ENCODE measurements at regions not wholly inside any gene's neighbourhood (a gene's known extent, or its start where the extent isn't known, plus 50 kb on each side); places are given as distances from the start of the nearest gene placed in this dataset.
A peak's percentile ranks its signal among the peaks of the same experiment; 100 is the strongest.
"Not testable (repeated sequence)": the region's sequence is repeated elsewhere in the genome, so short reads cannot be mapped to it uniquely, and the experiment has no call there.

DNA sequence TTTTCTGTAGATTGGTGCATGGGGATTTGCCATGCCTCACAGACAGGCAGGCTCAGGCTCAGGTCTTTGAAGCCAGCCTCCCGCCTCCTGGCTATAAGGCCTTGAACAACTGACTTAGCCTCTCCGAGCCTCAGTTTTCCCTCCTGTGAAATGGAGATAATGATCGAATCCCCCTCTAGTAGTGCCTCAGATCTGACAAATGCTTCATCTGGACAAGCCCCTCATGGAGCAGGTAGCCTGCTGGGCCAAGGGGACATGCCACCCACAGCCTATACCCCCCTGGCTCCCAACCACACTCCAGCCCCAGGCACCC lies 68.1 kb upstream of the LCTL start:
- ATAC-seq (no peak), DNase-seq (no peak)
- intact Hi-C loops (cut with DNase I), result no loop called here

- DNase-seq (no peak), ATAC-seq (no peak)
- intact Hi-C loops (cut with DNase I), result no loop called here
Measured at GRCh38 chr15:66634540-66634939, 67.5 kb upstream of the SMAD6 start.

DNA sequence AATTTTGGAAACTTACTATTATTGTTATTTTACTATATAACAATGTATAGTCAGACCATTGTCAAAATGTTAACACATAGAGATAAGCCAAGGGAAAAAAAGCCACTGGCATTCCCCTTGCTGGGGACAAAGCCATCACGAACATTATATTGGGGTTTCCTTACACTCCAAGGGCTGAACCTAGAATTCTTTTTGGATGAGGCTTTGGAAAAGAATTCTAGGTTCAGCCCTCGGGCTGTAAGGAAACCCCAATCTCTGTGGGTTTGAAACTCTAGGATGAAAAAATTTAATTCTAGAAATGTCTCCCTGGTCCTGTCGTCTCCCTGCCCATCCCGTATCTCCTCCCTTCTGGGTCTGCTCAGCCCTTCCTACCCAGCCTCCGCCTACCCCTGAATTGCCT lies 67.0 kb upstream of the SMAD6 start:
- intact Hi-C loops (cut with DNase I), result no loop called here
- no peak for ATAC-seq
- no peak for DNase-seq

DNA sequence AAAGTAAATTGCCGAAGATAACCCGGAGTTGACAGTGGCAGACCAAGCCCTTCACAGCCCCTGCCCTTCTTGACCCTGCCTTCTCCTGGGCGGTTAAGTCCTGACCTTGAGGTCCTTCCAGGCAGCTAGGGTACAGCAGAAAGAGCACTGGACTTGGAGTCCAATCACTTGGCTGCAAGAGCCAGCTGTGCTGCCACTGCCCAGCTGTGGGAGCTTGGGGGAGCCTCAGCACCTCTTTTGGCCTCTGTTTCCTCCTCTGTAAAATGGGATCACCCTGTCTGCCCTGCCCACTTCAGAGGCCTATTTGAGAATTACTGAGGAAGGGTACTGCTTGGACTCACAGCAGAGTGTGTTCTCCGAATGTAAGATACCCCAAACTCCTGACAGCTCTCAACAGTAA lies 66.2 kb upstream of the SMAD6 start:
- ATAC-seq (no peak), DNase-seq (no peak)
- intact Hi-C loops (cut with DNase I), result no loop called here

- intact Hi-C loops (cut with DNase I); DNase-seq; ATAC-seq: not testable (repeated sequence)
Measured at GRCh38 chr15:66637044-66637443, 65.0 kb upstream of the SMAD6 start.

DNA sequence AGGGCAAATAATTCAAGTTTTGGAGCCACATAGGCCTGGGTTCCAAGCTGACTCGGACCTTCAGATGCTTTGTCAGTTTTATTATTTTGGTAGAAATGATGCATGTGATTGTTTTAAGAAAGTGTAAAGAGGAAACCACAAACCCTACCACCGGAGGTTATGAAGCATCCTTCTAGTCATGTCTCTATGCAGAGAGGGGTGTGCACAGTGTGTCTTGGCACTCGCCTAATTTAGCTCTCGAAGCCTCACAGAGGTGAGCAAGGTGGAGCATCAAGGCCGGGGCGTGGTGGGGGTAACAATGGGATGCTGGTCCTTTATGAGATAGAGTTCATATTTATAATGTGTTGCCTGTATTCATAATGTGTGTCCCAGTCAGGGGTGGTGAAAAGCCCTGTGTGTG lies 63.7 kb upstream of the SMAD6 start:
- DNase-seq (no peak), ATAC-seq (no peak)
- intact Hi-C loops (cut with DNase I), result no loop called here

DNA sequence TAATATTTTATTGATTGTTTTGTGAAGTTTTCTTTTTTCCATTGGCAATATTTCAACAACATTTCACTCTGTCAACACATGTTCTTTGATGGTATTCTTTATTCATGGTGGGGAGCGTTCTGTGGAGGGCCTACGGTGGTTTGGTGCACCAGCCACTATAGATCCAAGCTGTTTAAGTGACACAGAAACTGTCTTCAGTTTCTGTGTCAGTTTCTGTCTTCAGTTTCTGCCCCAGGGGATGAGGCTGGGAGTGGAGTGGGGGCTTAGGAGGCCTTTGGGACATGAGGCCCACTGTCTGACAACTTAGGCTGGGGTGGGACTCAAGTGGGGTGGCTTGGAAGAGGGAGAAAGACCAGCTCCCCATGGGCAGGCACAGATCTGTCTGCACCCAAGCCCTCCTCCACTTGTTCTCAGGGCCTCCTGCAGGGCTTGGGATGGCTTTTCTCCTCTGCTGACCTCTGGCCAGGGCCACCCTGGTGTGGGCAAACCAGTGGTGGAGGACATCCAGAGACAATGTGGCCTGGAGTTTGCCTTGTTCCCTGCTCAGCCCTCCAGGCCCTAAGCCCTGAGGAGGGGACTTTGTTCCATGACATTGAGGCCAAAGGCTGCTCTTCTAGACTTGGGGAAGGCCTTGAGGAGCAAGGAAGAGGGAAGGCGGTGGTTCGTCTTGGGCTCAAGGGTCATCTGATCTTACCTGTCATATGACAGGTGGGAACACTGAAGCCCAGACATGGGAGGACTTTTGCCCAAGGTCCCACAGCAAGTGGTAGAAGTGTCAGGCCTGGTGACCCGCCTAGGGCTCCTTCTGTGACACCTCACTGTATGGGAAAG lies 60.3 kb upstream of the SMAD6 start:
- intact Hi-C loops (cut with DNase I), result no loop called here
- ATAC-seq (no peak), DNase-seq (no peak)

DNA sequence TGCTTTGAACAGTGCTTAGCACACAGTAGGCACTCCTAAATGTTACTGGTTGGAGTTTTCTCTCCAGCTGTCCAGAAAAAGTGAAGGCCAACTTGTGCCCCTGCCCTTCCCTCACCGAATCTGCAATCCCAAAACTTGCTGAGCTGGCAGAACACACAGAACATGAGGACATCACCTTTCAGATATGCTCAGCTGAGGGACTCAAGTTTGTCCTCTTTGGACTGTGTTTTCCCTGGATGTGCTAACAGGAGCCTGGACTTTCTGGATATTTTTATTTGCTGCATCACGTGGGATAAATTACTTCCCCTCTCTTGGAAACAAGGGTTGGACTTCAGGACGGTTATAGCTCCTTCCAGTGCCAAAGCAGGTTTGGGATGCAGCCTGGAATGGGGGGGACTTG lies 59.5 kb upstream of the SMAD6 start:
- DNase-seq (no peak), ATAC-seq (peak in 1 of 2 donors; percentile 21)
- intact Hi-C loops (cut with DNase I), result no loop called here

DNA sequence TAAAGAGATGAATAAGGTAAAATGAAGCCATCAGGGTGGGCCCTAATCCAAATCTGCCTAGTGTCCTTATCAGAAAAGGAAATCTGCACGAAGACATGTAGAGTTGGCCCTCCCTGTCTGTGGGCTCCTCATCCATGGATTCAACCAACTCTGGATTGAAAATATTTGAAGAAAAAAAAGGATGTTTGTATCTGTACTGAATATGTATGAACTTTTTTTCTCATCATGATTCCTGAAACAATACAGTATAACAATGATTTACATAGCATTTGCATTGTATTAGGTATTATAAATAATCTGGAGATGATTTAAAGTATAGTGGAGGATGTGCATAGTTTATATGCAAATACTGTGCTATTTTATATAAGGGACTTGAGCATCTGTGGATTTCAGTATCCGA lies 59.0 kb upstream of the SMAD6 start:
- no peak for DNase-seq
- intact Hi-C loops (cut with DNase I), result no loop called here
- ATAC-seq, result no peak

- intact Hi-C loops (cut with DNase I), result no loop called here
- DNase-seq, result no peak
- no peak for ATAC-seq
Measured at GRCh38 chr15:66644000-66644787, 57.8 kb upstream of the SMAD6 start.

DNA sequence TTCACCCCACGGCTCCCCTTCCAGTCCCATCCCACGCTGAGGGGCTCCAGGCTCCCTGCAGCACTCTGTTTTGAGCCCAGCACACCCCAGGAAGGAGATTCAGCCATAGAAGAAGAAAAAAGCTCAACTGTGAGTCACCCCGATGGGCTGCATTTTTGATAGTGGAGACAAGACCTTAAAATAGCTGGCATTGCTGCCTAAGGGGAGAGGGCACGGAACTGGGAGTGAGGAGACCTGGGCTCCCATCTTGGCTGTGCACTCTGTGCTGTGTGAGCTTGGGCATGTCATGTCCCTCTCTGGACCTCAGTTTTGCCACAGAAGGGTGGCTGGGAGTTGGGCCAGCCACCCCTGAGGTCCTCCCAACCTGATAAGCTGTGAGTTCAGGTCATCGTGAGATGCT lies 57.2 kb upstream of the SMAD6 start:
- intact Hi-C loops (cut with DNase I), result no loop called here
- ATAC-seq (peak in 1 of 2 donors; percentile 9), DNase-seq (no peak)

DNA sequence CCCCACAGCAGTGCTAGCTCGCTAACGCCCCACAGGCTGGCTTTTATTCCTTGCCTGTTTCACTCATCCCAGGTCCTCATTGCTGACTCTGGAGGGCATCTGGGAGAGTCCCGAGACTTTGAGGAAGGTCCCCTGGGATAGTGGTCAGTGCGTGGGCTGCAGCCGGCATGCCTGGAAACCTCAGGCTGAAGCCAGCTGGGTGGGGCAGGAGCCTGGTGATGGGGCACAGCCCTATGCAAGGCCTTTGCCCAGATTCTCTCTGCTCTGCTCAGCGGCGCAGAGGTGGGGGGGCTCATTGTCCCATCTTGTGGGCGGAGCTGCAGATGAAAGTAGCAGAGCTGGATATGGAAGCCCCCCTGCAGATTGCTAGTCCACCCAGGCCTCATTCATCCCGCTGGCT lies 55.7 kb upstream of the SMAD6 start:
- DNase-seq (peak; percentile 59), ATAC-seq (peak in 1 of 2 donors; percentile 21)
- intact Hi-C loops (cut with DNase I), result no loop called here

GRCh38 chr15:66646799-66647198 lies 55.2 kb upstream of the SMAD6 start:
- DNase-seq (no peak), ATAC-seq (no peak)
- intact Hi-C loops (cut with DNase I), result no loop called here

GRCh38 chr15:66647358-66647757 lies 54.7 kb upstream of the SMAD6 start:
- ATAC-seq (peak; percentile 57 to 73), DNase-seq (peak; percentile 80)
- intact Hi-C loops (cut with DNase I), result no loop called here

- DNase-seq (no peak), ATAC-seq (no peak)
- intact Hi-C loops (cut with DNase I), result no loop called here
Measured at GRCh38 chr15:66648588-66648987, 53.4 kb upstream of the SMAD6 start.

GRCh38 chr15:66649235-66649984 lies 52.6 kb upstream of the SMAD6 start:
- ATAC-seq (no peak), DNase-seq (no peak)
- intact Hi-C loops (cut with DNase I), result no loop called here

DNA sequence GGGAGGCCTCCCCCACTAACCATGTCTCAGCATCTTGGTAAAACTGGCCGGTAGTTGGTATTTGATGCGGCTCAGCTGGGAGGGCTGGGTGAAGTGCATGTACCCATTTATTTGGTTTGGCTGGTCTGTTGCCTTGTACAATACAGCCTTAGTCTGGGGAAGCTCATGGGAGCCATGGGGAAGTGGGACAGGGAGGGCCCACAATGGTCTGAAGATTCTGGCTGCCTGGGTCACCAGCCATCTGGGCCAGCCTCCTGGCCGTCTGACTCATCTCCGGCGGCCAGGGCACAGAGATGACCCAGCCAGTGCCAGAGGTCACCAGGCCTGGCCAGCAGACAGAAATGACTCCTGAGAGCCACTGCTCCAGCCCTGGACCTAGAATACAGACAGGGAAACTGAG lies 51.6 kb upstream of the SMAD6 start:
- peak in 1 of 2 donors; percentile 76 for ATAC-seq
- intact Hi-C loops (cut with DNase I), result no loop called here
- peak; percentile 86 for DNase-seq

DNA sequence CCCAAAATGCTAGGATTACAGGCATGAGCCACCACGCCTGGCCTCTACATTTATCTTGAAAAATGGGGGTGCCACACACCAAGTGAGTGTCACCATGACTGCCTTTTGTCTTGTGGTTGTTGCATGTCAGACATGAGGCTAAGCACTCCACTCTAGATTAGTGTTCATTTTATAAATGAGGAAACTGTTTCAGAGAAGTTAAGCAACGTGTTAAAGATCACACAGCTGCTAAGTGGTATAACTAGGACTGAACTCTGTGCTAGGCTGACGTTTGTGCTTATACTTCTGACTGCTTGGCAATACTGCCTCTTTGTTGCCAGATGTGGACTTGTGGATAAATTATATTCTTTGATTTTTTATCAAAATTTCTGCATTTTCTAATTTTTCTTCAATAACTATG lies 50.8 kb upstream of the SMAD6 start:
- DNase-seq (no peak), ATAC-seq (no peak)
- intact Hi-C loops (cut with DNase I), result no loop called here

GRCh38 chr15:66651913-66652642 lies 50.0 kb upstream of the SMAD6 start:
- ATAC-seq (no peak), DNase-seq (no peak)
- intact Hi-C loops (cut with DNase I), result no loop called here
